ENCODE measurements at regions not wholly inside any gene's neighbourhood (a gene's known extent, or its start where the extent isn't known, plus 50 kb on each side); places are given as distances from the start of the nearest gene placed in this dataset.

DNA sequence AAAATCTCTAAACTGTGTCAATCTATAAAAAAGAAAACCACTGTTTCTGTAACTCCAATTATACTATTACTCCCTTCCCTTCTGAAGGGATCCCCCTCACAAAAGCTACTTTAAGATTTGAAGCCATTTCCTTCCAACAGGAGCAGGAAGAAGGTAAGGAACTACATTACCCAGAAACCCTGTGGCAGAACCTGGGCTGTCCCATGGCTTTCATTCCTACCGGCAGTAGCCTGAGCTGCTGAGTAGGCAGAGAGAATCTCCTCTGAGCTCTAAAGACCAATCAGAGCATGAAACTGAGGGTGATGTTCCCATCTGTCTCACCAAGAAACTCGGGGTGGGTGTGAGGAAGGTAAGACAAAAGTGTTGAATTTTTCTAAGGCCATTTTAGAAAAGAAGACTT, 108.0 kb upstream of the LRFN2 start:
- TF ChIP-seq POLR2AphosphoS5 (IDR thresholded peaks at IDR 0.05; ENCODE audit: low read depth, low read length) (no peak), SP1 (IDR thresholded peaks at IDR 0.05; ENCODE audit: low read depth) (no peak), CEBPB (IDR thresholded peaks at IDR 0.05; ENCODE audit: low read depth) (no peak), POLR2A (IDR thresholded peaks at IDR 0.05; ENCODE audit: borderline replicate concordance, extremely low read depth, insufficient read depth, insufficient read length) (no peak), EZH2 (IDR thresholded peaks at IDR 0.05) (no peak), EGR1 (IDR thresholded peaks at IDR 0.05; ENCODE audit: low read depth) (no peak), ELF1 (IDR thresholded peaks at IDR 0.05; ENCODE audit: borderline replicate concordance, low read depth) (no peak), TCF7L2 (IDR thresholded peaks at IDR 0.05; ENCODE audit: borderline replicate concordance, extremely low read depth, insufficient read depth, insufficient read length) (no peak), SIN3A (IDR thresholded peaks at IDR 0.05; ENCODE audit: low read depth) (no peak), RAD21 (IDR thresholded peaks at IDR 0.05; ENCODE audit: low read depth) (no peak), EZH2phosphoT487 (IDR thresholded peaks at IDR 0.05; ENCODE audit: borderline replicate concordance) (no peak), YY1 (IDR thresholded peaks at IDR 0.05; ENCODE audit: extremely low read depth, insufficient replicate concordance, low read depth, low read length) (no peak), ZNF274 (IDR thresholded peaks at IDR 0.05; ENCODE audit: low read depth, low read length) (no peak), CBX3 (IDR thresholded peaks at IDR 0.05; ENCODE audit: low read depth) (no peak), FOSL1 (IDR thresholded peaks at IDR 0.05; ENCODE audit: low read depth) (no peak), ZFX (IDR thresholded peaks at IDR 0.05) (no peak)
- TF ChIP-seq, protein P1, sequence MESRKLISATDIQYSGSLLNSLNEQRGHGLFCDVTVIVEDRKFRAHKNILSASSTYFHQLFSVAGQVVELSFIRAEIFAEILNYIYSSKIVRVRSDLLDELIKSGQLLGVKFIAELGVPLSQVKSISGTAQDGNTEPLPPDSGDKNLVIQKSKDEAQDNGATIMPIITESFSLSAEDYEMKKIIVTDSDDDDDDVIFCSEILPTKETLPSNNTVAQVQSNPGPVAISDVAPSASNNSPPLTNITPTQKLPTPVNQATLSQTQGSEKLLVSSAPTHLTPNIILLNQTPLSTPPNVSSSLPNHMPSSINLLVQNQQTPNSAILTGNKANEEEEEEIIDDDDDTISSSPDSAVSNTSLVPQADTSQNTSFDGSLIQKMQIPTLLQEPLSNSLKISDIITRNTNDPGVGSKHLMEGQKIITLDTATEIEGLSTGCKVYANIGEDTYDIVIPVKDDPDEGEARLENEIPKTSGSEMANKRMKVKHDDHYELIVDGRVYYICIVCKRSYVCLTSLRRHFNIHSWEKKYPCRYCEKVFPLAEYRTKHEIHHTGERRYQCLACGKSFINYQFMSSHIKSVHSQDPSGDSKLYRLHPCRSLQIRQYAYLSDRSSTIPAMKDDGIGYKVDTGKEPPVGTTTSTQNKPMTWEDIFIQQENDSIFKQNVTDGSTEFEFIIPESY (IDR thresholded peaks at IDR 0.05; ENCODE audit: extremely low read depth, insufficient replicate concordance, low read length): no peak
- TF ChIP-seq, protein P2, sequence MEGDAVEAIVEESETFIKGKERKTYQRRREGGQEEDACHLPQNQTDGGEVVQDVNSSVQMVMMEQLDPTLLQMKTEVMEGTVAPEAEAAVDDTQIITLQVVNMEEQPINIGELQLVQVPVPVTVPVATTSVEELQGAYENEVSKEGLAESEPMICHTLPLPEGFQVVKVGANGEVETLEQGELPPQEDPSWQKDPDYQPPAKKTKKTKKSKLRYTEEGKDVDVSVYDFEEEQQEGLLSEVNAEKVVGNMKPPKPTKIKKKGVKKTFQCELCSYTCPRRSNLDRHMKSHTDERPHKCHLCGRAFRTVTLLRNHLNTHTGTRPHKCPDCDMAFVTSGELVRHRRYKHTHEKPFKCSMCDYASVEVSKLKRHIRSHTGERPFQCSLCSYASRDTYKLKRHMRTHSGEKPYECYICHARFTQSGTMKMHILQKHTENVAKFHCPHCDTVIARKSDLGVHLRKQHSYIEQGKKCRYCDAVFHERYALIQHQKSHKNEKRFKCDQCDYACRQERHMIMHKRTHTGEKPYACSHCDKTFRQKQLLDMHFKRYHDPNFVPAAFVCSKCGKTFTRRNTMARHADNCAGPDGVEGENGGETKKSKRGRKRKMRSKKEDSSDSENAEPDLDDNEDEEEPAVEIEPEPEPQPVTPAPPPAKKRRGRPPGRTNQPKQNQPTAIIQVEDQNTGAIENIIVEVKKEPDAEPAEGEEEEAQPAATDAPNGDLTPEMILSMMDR (IDR thresholded peaks at IDR 0.05 in 2 of 3, conservative IDR thresholded peaks at IDR 0.05 in 1 of 3; ENCODE audit: borderline replicate concordance in 1 of 3, insufficient read depth in 1 of 3, low read depth in 2 of 3, low read length in 2 of 3): no peak
- ChIA-PET CTCF (no interaction called here), POLR2A (no interaction called here), RAD21 (ENCODE audit: low non-redundant PET in 1 of 2, low total read pairs in 2 of 2, uncharacterized antibody in 2 of 2, unreplicated experiment in 2 of 2) (no interaction called here)
- DNase-seq (ENCODE audit: low read depth, low spot score): no peak
- Histone ChIP-seq H2AFZ (ENCODE audit: low read depth, low read length, poor library complexity, severe bottlenecking) (no peak overlapping the region), H3K36me3 (ENCODE audit: control insufficient read depth in 1 of 2, insufficient read depth in 2 of 2, low read length in 2 of 2) (no peaks in the 10 kb centered on the region), H3K4me2 (ENCODE audit: low read length) (no peak overlapping the region), H4K20me1 (ENCODE audit: insufficient read depth) (no peaks in the 10 kb centered on the region), H3K9me3 (ENCODE audit: control insufficient read depth in 1 of 2, insufficient read depth in 1 of 2, low read depth in 1 of 2, low read length in 2 of 2) (no peaks in the 10 kb centered on the region), H3K9ac (ENCODE audit: low read length) (no peak overlapping the region), H3K4me1 (ENCODE audit: control insufficient read depth in 1 of 2, insufficient read depth in 2 of 2, low read length in 2 of 2) (no peaks in the 10 kb centered on the region), H3K27ac (ENCODE audit: low read depth, low read length) (no peak overlapping the region), H3K27me3 (ENCODE audit: insufficient read depth, low read length) (peaks cover 19% of the 10 kb centered on the region), H3K9me2 (ENCODE audit: insufficient read depth) (no peaks in the 10 kb centered on the region), H3K4me3 (replicated peaks in 1 of 2; ENCODE audit: low read depth in 1 of 2, low read length in 2 of 2) (no peak overlapping the region), H3K79me2 (ENCODE audit: insufficient read depth, low read length) (no peaks in the 10 kb centered on the region)
- no peak for ATAC-seq
- intact Hi-C loops (cut with micrococcal nuclease): no loop called here
- BruUV-seq (replicated peaks): no TSS peak

All from HCT116 (cell line).